Keratinocyte (primary cell): ENCODE measurements at regions not wholly inside any gene's neighbourhood (a gene's known extent, or its start where the extent isn't known, plus 50 kb on each side); places are given as distances from the start of the nearest gene placed in this dataset.

Experiments
- DNase-seq: peaks from one replicate; pipeline ENCODE4 v3.0.0-alpha.2; 2011; ENCODE audit warnings: low read depth, missing footprints, low spot score
- FAIRE-seq: peaks from 2 replicates; lab custom pipeline; 2011; peaks lifted over from hg19 to GRCh38; lab: Jason Lieb, UNC
- H2AFZ ChIP-seq: 2 replicates; pipeline ENCODE4 v1.6.0; 2012; ENCODE audit warnings: low read length, control low read depth, inconsistent platforms; ENCODE audit not compliant: control insufficient read depth
- H3K27ac ChIP-seq: 2 replicates; pipeline ENCODE4 v1.5.1; 2011; ENCODE audit warnings: low read length; ENCODE audit not compliant: control insufficient read depth, insufficient read depth
- H3K27me3 ChIP-seq: 3 replicates; pipeline ENCODE4 v1.6.0; 2011; ENCODE audit warnings: low read length; ENCODE audit not compliant: control insufficient read depth, insufficient read depth; ENCODE audit errors: extremely low read depth
- H3K36me3 ChIP-seq, 2 experiments: 2 replicates in 1 of 2; 3 replicates in 1 of 2; pipeline ENCODE4 v1.5.1; 2011; ENCODE audit warnings: low read length in 2 of 2, mild to moderate bottlenecking in 1 of 2; ENCODE audit not compliant: control insufficient read depth in 2 of 2, insufficient read depth in 2 of 2; ENCODE audit errors: extremely low read depth in 1 of 2
- H3K4me1 ChIP-seq: 3 replicates; pipeline ENCODE4 v1.5.1; 2011; ENCODE audit warnings: low read length; ENCODE audit not compliant: control insufficient read depth, insufficient read depth; ENCODE audit errors: extremely low read depth
- H3K4me2 ChIP-seq: 3 replicates; pipeline ENCODE4 v1.6.0; 2011; ENCODE audit warnings: low read depth, low read length; ENCODE audit not compliant: control insufficient read depth, insufficient read depth; ENCODE audit errors: extremely low read depth
- H3K4me3 ChIP-seq, 3 experiments: fragments of 200-600 bp in 1 of 3; sonication (generic) in 1 of 3; 2 replicates in 2 of 3; 3 replicates in 1 of 3; pipeline ENCODE4 v1.5.1; 2011 to 2016; ENCODE audit warnings: low read length in 3 of 3, mild to moderate bottlenecking in 3 of 3, control low read depth in 2 of 3, inconsistent platforms in 1 of 3, low read depth in 1 of 3, mixed read lengths in 1 of 3, mixed run types in 1 of 3, moderate library complexity in 1 of 3; ENCODE audit not compliant: control insufficient read depth in 2 of 3, insufficient read depth in 2 of 3; ENCODE audit errors: extremely low read depth in 1 of 3
- H3K79me2 ChIP-seq: 2 replicates; pipeline ENCODE4 v1.6.0; 2012; ENCODE audit warnings: low read length; ENCODE audit not compliant: control insufficient read depth, insufficient read depth
- H3K9ac ChIP-seq: 3 replicates; pipeline ENCODE4 v1.6.0; 2011; ENCODE audit warnings: low read length; ENCODE audit not compliant: control insufficient read depth, insufficient read depth; ENCODE audit errors: extremely low read depth
- H3K9me1 ChIP-seq: 3 replicates; pipeline ENCODE4 v1.6.0; 2011; ENCODE audit warnings: low read length; ENCODE audit not compliant: control insufficient read depth, insufficient read depth; ENCODE audit errors: extremely low read depth
- H3K9me3 ChIP-seq: 2 replicates; pipeline ENCODE4 v1.5.1; 2012; ENCODE audit warnings: low read depth, low read length; ENCODE audit not compliant: control insufficient read depth
- H4K20me1 ChIP-seq: 3 replicates; pipeline ENCODE4 v1.6.0; 2011; ENCODE audit warnings: low read length; ENCODE audit not compliant: control insufficient read depth, insufficient read depth; ENCODE audit errors: extremely low read depth
- CTCF ChIP-seq, 3 experiments: IDR thresholded peaks in 1 of 3; conservative IDR thresholded peaks in 1 of 3; optimal IDR thresholded peaks in 1 of 3; 2 replicates in 2 of 3; 3 replicates in 1 of 3; pipeline versions ENCODE3 to v1.5.1; 2011; ENCODE audit warnings: low read length in 3 of 3, mild to moderate bottlenecking in 3 of 3, moderate library complexity in 2 of 3, control low read depth in 1 of 3, inconsistent platforms in 1 of 3; ENCODE audit not compliant: insufficient read depth in 2 of 3; ENCODE audit errors: extremely low read depth in 1 of 3
- EZH2 ChIP-seq: IDR thresholded peaks from one replicate; pipeline ENCODE4 v1.6.1; 2012; ENCODE audit warnings: inconsistent platforms, mild to moderate bottlenecking, low read length, moderate library complexity
- dilution Hi-C: fragments of 300-500 bp; cut with MboI; formaldehyde crosslinking; loops from one replicate; pipeline ENCODE4 v1.7.0; 2020; ENCODE audit warnings: low sequenced_read_pairs; ENCODE audit not compliant: extremely low pct_ligation_motif_present

GRCh38 chr10:128759174-128759573, 633.0 kb upstream of the MKI67 start:
- no peaks in the 10 kb centered on the region for H3K36me3 ChIP-seq
- no peaks in the 10 kb centered on the region for H3K9me1 ChIP-seq
- no peak overlapping the region for H3K27ac ChIP-seq
- FAIRE-seq (no peak), DNase-seq (no peak)
- no peaks in the 10 kb centered on the region for H3K79me2 ChIP-seq
- H3K4me1 ChIP-seq = no peaks in the 10 kb centered on the region
- H3K9ac ChIP-seq = no peak overlapping the region
- no peaks in the 10 kb centered on the region for H4K20me1 ChIP-seq
- no peak overlapping the region for H2AFZ ChIP-seq
- dilution Hi-C loops = no loop called here
- no peaks in the 10 kb centered on the region for H3K27me3 ChIP-seq
- no peak for TF ChIP-seq CTCF (optimal IDR thresholded peaks at IDR 0.05 in 1 of 3, IDR thresholded peaks at IDR 0.05 in 1 of 3, conservative IDR thresholded peaks at IDR 0.05 in 1 of 3; ENCODE audit: extremely low read depth in 1 of 3, insufficient read depth in 2 of 3, low read length in 3 of 3)
- no peak for TF ChIP-seq EZH2
- H3K9me3 ChIP-seq = peaks cover 4% of the 10 kb centered on the region
- no peak overlapping the region for H3K4me3 ChIP-seq
- no peak overlapping the region for H3K4me2 ChIP-seq

GRCh38 chr10:128763588-128763987, 637.4 kb upstream of the MKI67 start:
- Histone ChIP-seq H3K36me3 (no peaks in the 10 kb centered on the region), H3K9me3 (peaks cover 6% of the 10 kb centered on the region), H3K27ac (no peak overlapping the region), H2AFZ (no peak overlapping the region), H3K4me3 (no peak overlapping the region), H4K20me1 (no peaks in the 10 kb centered on the region), H3K9ac (no peak overlapping the region), H3K79me2 (no peaks in the 10 kb centered on the region), H3K4me1 (no peaks in the 10 kb centered on the region), H3K4me2 (no peak overlapping the region), H3K27me3 (no peaks in the 10 kb centered on the region), H3K9me1 (no peaks in the 10 kb centered on the region)
- dilution Hi-C loops = no loop called here
- TF ChIP-seq CTCF (optimal IDR thresholded peaks at IDR 0.05 in 1 of 3, IDR thresholded peaks at IDR 0.05 in 1 of 3, conservative IDR thresholded peaks at IDR 0.05 in 1 of 3; ENCODE audit: extremely low read depth in 1 of 3, insufficient read depth in 2 of 3, low read length in 3 of 3) = no peak
- no peak for TF ChIP-seq EZH2
- FAIRE-seq = no peak
- DNase-seq = no peak
